Activated CD4-positive, alpha-beta T cell treated with anti-CD3 and anti-CD28 coated beads for 36 hours (primary cell): ENCODE measurements at regions not wholly inside any gene's neighbourhood (a gene's known extent, or its start where the extent isn't known, plus 50 kb on each side); places are given as distances from the start of the nearest gene placed in this dataset.
"Not testable (repeated sequence)": the region's sequence is repeated elsewhere in the genome, so short reads cannot be mapped to it uniquely, and the experiment has no call there.

Source experiments
- ATAC-seq: fragments of 200-7000 bp; cut with Tn5 transposase; one replicate; pipeline ENCODE4 v1.10.0; 2021; ENCODE audit warnings: mild to moderate bottlenecking, moderate library complexity
- CTCF ChIA-PET: fragments of 350-600 bp; sonication (Branson Sonifier 250); formaldehyde crosslinking; loops from one replicate; lab custom pipeline; 2021; ENCODE audit warnings: antibody characterized with exemption; lab: Charles Lee
- POLR2A ChIA-PET: fragments of 350-600 bp; sonication (Branson Sonifier 250); formaldehyde crosslinking; loops from one replicate; lab custom pipeline; 2021; ENCODE audit warnings: antibody characterized with exemption, inconsistent platforms; lab: Charles Lee
- DNase-seq: peaks from one replicate; pipeline ENCODE4 v3.0.0-alpha.2; 2020
- H3K27ac Mint-ChIP-seq: one replicate; pipeline ENCODE4 v1.8.0; 2021; ENCODE audit warnings: mixed read lengths
- H3K27me3 Mint-ChIP-seq: one replicate; pipeline ENCODE4 v1.8.0; 2021; ENCODE audit warnings: mixed read lengths
- H3K36me3 Mint-ChIP-seq: one replicate; pipeline ENCODE4 v1.8.0; 2021; ENCODE audit warnings: low read depth, mixed read lengths
- H3K4me1 Mint-ChIP-seq: one replicate; pipeline ENCODE4 v1.8.0; 2021; ENCODE audit warnings: mixed read lengths
- H3K4me3 Mint-ChIP-seq: one replicate; pipeline ENCODE4 v1.8.0; 2021; ENCODE audit warnings: mild to moderate bottlenecking, moderate library complexity, mixed read lengths
- H3K9me3 Mint-ChIP-seq: one replicate; pipeline ENCODE4 v1.8.0; 2021; ENCODE audit warnings: low read depth, mixed read lengths
- intact Hi-C, 2 experiments: fragments of 100-400 bp; cut with DNase I in 1 of 2; cut with micrococcal nuclease in 1 of 2; formaldehyde crosslinking; loops; one replicate each; pipeline versions ENCODE4 v1.14.2 to v1.15.1; 2022 to 2024; cut with DNase I, micrococcal nuclease

GRCh38 chr17:5986644-5987043 lies 83.5 kb upstream of the WSCD1 start:
- intact Hi-C loops, result no loop called here
- Mint-ChIP-seq H3K27ac (no peak overlapping the region), H3K4me1 (no peaks in the 10 kb centered on the region), H3K9me3 (no peaks in the 10 kb centered on the region), H3K27me3 (peaks cover 17% of the 10 kb centered on the region), H3K4me3 (no peak overlapping the region), H3K36me3 (no peaks in the 10 kb centered on the region)
- ATAC-seq, result no peak
- POLR2A ChIA-PET, result no interaction called here
- CTCF ChIA-PET, result no interaction called here
- DNase-seq, result no peak

- intact Hi-C loops, result no loop called here
- peaks cover 12% of the 10 kb centered on the region for H3K27me3 Mint-ChIP-seq
- no peaks in the 10 kb centered on the region for H3K36me3 Mint-ChIP-seq
- no peaks in the 10 kb centered on the region for H3K9me3 Mint-ChIP-seq
- H3K4me3 Mint-ChIP-seq, result no peak overlapping the region
- ATAC-seq (no peak), DNase-seq (no peak)
- no peak overlapping the region for H3K27ac Mint-ChIP-seq
- ChIA-PET POLR2A (no interaction called here), CTCF (no interaction called here)
- H3K4me1 Mint-ChIP-seq, result no peaks in the 10 kb centered on the region
These were observed 69.8 kb upstream of the WSCD1 start for GRCh38 chr17:6000426-6000825.

- H3K9me3 Mint-ChIP-seq, intact Hi-C loops, H3K36me3 Mint-ChIP-seq, POLR2A ChIA-PET, H3K4me3 Mint-ChIP-seq, H3K27me3 Mint-ChIP-seq, CTCF ChIA-PET, H3K27ac Mint-ChIP-seq, DNase-seq, ATAC-seq, H3K4me1 Mint-ChIP-seq: not testable (repeated sequence)
These were observed 67.0 kb upstream of the WSCD1 start for GRCh38 chr17:6003221-6003620.

- ATAC-seq (no peak), DNase-seq (no peak)
- ChIA-PET POLR2A (no interaction called here), CTCF (no interaction called here)
- Mint-ChIP-seq H3K36me3 (no peaks in the 10 kb centered on the region), H3K4me3 (no peak overlapping the region), H3K4me1 (no peaks in the 10 kb centered on the region), H3K9me3 (no peaks in the 10 kb centered on the region), H3K27ac (no peak overlapping the region), H3K27me3 (peaks cover 10% of the 10 kb centered on the region)
- intact Hi-C loops, result no loop called here
These were observed 64.2 kb upstream of the WSCD1 start for GRCh38 chr17:6005939-6006338.

GRCh38 chr17:6011206-6011605 lies 59.0 kb upstream of the WSCD1 start:
- intact Hi-C loops, result no loop called here
- Mint-ChIP-seq H3K27ac (no peak overlapping the region), H3K27me3 (peaks cover 8% of the 10 kb centered on the region), H3K9me3 (no peaks in the 10 kb centered on the region), H3K4me1 (no peaks in the 10 kb centered on the region), H3K4me3 (no peak overlapping the region), H3K36me3 (no peaks in the 10 kb centered on the region)
- ChIA-PET POLR2A (no interaction called here), CTCF (interaction anchor here (0.6 kb wide), 1 partner anchor 311 kb away, joined by 4 read pairs; no protein-coding TSS in a partner anchor)
- ATAC-seq (no peak), DNase-seq (no peak)

GRCh38 chr17:6018788-6019187 lies 51.4 kb upstream of the WSCD1 start:
- CTCF ChIA-PET, result no interaction called here
- intact Hi-C loops, result no loop called here
- Mint-ChIP-seq H3K27me3 (peaks cover 24% of the 10 kb centered on the region), H3K27ac (no peak overlapping the region), H3K9me3 (no peaks in the 10 kb centered on the region), H3K36me3 (no peaks in the 10 kb centered on the region), H3K4me1 (peaks cover 7% of the 10 kb centered on the region), H3K4me3 (no peak overlapping the region)
- DNase-seq, result no peak
- POLR2A ChIA-PET, result no interaction called here
- ATAC-seq, result no peak

- Mint-ChIP-seq H3K4me3 (no peak overlapping the region), H3K4me1 (peaks cover 7% of the 10 kb centered on the region), H3K36me3 (no peaks in the 10 kb centered on the region), H3K27ac (no peak overlapping the region), H3K9me3 (no peaks in the 10 kb centered on the region), H3K27me3 (peaks cover 22% of the 10 kb centered on the region)
- intact Hi-C loops, result no loop called here
- peak; percentile 70 for ATAC-seq
- CTCF ChIA-PET, result no interaction called here
- peak; percentile 12 for DNase-seq
- POLR2A ChIA-PET, result no interaction called here
These were observed 50.2 kb upstream of the WSCD1 start for GRCh38 chr17:6019959-6020358.

- H3K27ac Mint-ChIP-seq, result no peak overlapping the region
- H3K27me3 Mint-ChIP-seq, result peaks cover 25% of the 10 kb centered on the region
- CTCF ChIA-PET, result no interaction called here
- H3K9me3 Mint-ChIP-seq, result no peaks in the 10 kb centered on the region
- ATAC-seq (no peak), DNase-seq (no peak)
- no peaks in the 10 kb centered on the region for H3K36me3 Mint-ChIP-seq
- intact Hi-C loops, result no loop called here
- no peak overlapping the region for H3K4me3 Mint-ChIP-seq
- peaks cover 7% of the 10 kb centered on the region for H3K4me1 Mint-ChIP-seq
- POLR2A ChIA-PET, result no interaction called here
These were observed 49.7 kb upstream of the WSCD1 start for GRCh38 chr17:6020376-6021010.
